GM21360 (cell line): ENCODE measurements at regions not wholly inside any gene's neighbourhood (a gene's known extent, or its start where the extent isn't known, plus 50 kb on each side); places are given as distances from the start of the nearest gene placed in this dataset.
"Not testable (repeated sequence)": the region's sequence is repeated elsewhere in the genome, so short reads cannot be mapped to it uniquely, and the experiment has no call there.

Source experiments
- ATAC-seq: cut with Tn5 transposase; IDR thresholded peaks from one replicate; pipeline ENCODE4 v1.9.1; 2021; ENCODE audit warnings: mild to moderate bottlenecking, moderate library complexity; ENCODE audit not compliant: unreplicated experiment

GRCh38 chr6:160804639-160805038 lies 102.6 kb downstream of the PLG start:
- no peak for ATAC-seq

GRCh38 chr6:160808263-160808662 lies 106.2 kb downstream of the PLG start:
- ATAC-seq: no peak

- ATAC-seq: peak; percentile 7
Observed at GRCh38 chr6:160810238-160810637, 108.2 kb downstream of the PLG start.

GRCh38 chr6:160812097-160812496 lies 110.1 kb downstream of the PLG start:
- no peak for ATAC-seq

- ATAC-seq: no peak
Observed at GRCh38 chr6:160818934-160819333, 116.9 kb downstream of the PLG start.

- not testable (repeated sequence) for ATAC-seq
Observed at GRCh38 chr6:160820661-160821060, 118.6 kb downstream of the PLG start.

GRCh38 chr6:160831739-160832138 lies 129.7 kb downstream of the PLG start:
- no peak for ATAC-seq

GRCh38 chr6:160832422-160832821 lies 130.4 kb downstream of the PLG start:
- ATAC-seq: no peak

- ATAC-seq: no peak
Observed at GRCh38 chr6:160837146-160837545, 135.1 kb downstream of the PLG start.

- ATAC-seq: no peak
Observed at GRCh38 chr6:160851031-160851430, 140.5 kb upstream of the MAP3K4 start.

GRCh38 chr6:160853946-160854345 lies 137.6 kb upstream of the MAP3K4 start:
- ATAC-seq: no peak

GRCh38 chr6:160858886-160859285 lies 132.7 kb upstream of the MAP3K4 start:
- ATAC-seq: no peak

GRCh38 chr6:160859822-160860221 lies 131.7 kb upstream of the MAP3K4 start:
- ATAC-seq: no peak

GRCh38 chr6:160861824-160862223 lies 129.7 kb upstream of the MAP3K4 start:
- ATAC-seq: no peak

- no peak for ATAC-seq
Observed at GRCh38 chr6:160863782-160864181, 127.8 kb upstream of the MAP3K4 start.

GRCh38 chr6:160871320-160871719 lies 120.2 kb upstream of the MAP3K4 start:
- peak; percentile 94 for ATAC-seq

GRCh38 chr6:160881148-160881808 lies 110.3 kb upstream of the MAP3K4 start:
- ATAC-seq: no peak

GRCh38 chr6:160882006-160882405 lies 109.6 kb upstream of the MAP3K4 start:
- no peak for ATAC-seq

GRCh38 chr6:160882791-160883279 lies 108.7 kb upstream of the MAP3K4 start:
- ATAC-seq: no peak

GRCh38 chr6:160883560-160883959 lies 108.0 kb upstream of the MAP3K4 start:
- no peak for ATAC-seq

GRCh38 chr6:160883999-160884398 lies 107.6 kb upstream of the MAP3K4 start:
- no peak for ATAC-seq

- ATAC-seq: not testable (repeated sequence)
Observed at GRCh38 chr6:160889148-160889547, 102.4 kb upstream of the MAP3K4 start.

GRCh38 chr6:160891690-160892089 lies 99.9 kb upstream of the MAP3K4 start:
- no peak for ATAC-seq
